ENCODE measurements at regions not wholly inside any gene's neighbourhood (a gene's known extent, or its start where the extent isn't known, plus 50 kb on each side); places are given as distances from the start of the nearest gene placed in this dataset.

DNA sequence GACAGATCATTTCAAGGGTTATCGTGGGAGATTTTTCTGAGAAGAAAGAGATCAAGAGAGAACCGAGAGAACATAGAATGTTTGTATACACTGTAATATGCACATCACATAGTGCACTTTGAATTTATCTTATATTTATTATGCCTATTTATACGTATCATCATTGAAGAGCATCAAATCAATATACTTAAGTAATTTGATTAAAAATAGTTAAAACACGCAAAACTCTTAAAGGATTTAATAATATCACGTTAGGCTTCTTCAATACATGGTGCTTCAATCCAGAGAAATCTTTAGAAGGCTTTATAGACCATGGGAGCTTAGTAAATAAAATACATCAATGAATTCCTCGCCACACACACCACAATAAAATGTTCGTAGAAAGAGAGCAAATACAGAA lies 139.5 kb upstream of the C11orf58 start:
- TF ChIP-seq, protein P1, sequence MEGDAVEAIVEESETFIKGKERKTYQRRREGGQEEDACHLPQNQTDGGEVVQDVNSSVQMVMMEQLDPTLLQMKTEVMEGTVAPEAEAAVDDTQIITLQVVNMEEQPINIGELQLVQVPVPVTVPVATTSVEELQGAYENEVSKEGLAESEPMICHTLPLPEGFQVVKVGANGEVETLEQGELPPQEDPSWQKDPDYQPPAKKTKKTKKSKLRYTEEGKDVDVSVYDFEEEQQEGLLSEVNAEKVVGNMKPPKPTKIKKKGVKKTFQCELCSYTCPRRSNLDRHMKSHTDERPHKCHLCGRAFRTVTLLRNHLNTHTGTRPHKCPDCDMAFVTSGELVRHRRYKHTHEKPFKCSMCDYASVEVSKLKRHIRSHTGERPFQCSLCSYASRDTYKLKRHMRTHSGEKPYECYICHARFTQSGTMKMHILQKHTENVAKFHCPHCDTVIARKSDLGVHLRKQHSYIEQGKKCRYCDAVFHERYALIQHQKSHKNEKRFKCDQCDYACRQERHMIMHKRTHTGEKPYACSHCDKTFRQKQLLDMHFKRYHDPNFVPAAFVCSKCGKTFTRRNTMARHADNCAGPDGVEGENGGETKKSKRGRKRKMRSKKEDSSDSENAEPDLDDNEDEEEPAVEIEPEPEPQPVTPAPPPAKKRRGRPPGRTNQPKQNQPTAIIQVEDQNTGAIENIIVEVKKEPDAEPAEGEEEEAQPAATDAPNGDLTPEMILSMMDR (IDR thresholded peaks at IDR 0.05), result no peak
- no peak for TF ChIP-seq POLR2A (IDR thresholded peaks at IDR 0.05)
- no peak for TF ChIP-seq POLR2AphosphoS5 (IDR thresholded peaks at IDR 0.05)
